ENCODE measurements at regions not wholly inside any gene's neighbourhood (a gene's known extent, or its start where the extent isn't known, plus 50 kb on each side); places are given as distances from the start of the nearest gene placed in this dataset.

DNA sequence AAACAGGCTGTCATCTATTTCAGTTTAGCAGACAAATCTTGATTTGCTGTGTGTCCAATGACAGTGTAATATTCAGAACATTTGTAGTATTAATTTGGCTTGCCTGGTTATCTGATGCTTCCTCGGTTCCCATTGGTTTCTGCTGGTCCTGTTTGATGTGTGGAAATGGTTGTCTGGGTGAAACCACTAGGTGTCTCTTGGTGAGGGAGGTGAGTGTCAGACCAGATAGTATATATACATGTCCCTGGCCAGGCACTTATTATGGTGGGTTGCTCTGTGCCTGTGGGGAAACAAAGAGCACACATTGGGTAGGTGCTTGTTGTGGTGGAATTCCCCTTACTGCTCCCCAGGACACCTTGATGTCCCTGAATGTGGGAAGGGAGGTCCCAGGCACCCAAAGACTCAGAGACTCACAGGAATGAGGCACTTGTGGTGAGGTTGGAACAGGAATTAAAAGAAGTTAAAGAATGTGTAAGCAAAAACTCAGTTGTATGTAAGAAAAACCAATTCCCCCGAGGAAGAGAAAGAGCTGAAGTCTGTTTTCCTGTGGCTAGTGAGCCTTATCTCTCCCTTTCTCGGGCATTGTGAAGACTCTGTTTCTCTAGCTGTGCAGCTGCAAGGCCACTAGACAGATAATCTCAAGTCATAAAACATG lies 1519.1 kb downstream of the BRINP3 start:
- H3K9me2 ChIP-seq (ENCODE audit: insufficient read depth, low read length), result no peaks in the 10 kb centered on the region
- intact Hi-C loops (cut with micrococcal nuclease; ENCODE audit: unreplicated experiment), result no loop called here
- ChIA-PET CTCF (ENCODE audit: unreplicated experiment) (no interaction called here), POLR2A (no interaction called here)
- no TSS peak for BruUV-seq (replicated peaks)
- H3K4me2 ChIP-seq (ENCODE audit: low read length), result no peak overlapping the region
- no peak overlapping the region for H2AFZ ChIP-seq (ENCODE audit: low read length)
- H3K9me3 ChIP-seq (ENCODE audit: low read length), result no peaks in the 10 kb centered on the region
- no peak for DNase-seq (ENCODE audit: low spot score)
- H3K4me1 ChIP-seq (ENCODE audit: insufficient read depth, low read length, poor library complexity, severe bottlenecking), result no peaks in the 10 kb centered on the region
- TF ChIP-seq EZH2phosphoT487 (IDR thresholded peaks at IDR 0.05; ENCODE audit: borderline replicate concordance, low read depth, low read length), result no peak
- no peak for TF ChIP-seq CTCF (conservative IDR thresholded peaks at IDR 0.05; ENCODE audit: low read length)
- no peaks in the 10 kb centered on the region for H3K79me2 ChIP-seq (ENCODE audit: insufficient read depth, low read depth, low read length)
- no peaks in the 10 kb centered on the region for H4K20me1 ChIP-seq (ENCODE audit: insufficient read depth, low read length)
- H3K27ac ChIP-seq (ENCODE audit: low read depth, low read length, poor library complexity, severe bottlenecking), result no peak overlapping the region
- no peaks in the 10 kb centered on the region for H3K36me3 ChIP-seq (ENCODE audit: insufficient read depth, low read length)
- no peak overlapping the region for H3K4me3 ChIP-seq (ENCODE audit: low read depth, low read length, poor library complexity, severe bottlenecking)

- no peaks in the 10 kb centered on the region for H3K9me2 ChIP-seq (ENCODE audit: insufficient read depth, low read length)
- POLR2A ChIA-PET, result no interaction called here
- no peaks in the 10 kb centered on the region for H3K9me3 ChIP-seq (ENCODE audit: low read length)
- no peak overlapping the region for H3K4me2 ChIP-seq (ENCODE audit: low read length)
- no peak overlapping the region for H3K27ac ChIP-seq (ENCODE audit: low read depth, low read length, poor library complexity, severe bottlenecking)
- no peaks in the 10 kb centered on the region for H4K20me1 ChIP-seq (ENCODE audit: insufficient read depth, low read length)
- CTCF ChIA-PET (ENCODE audit: unreplicated experiment), result no interaction called here
- no TSS peak for BruUV-seq (replicated peaks)
- H2AFZ ChIP-seq (ENCODE audit: low read length), result no peak overlapping the region
- intact Hi-C loops (cut with micrococcal nuclease; ENCODE audit: unreplicated experiment), result no loop called here
- no peak for DNase-seq (ENCODE audit: low spot score)
- no peaks in the 10 kb centered on the region for H3K79me2 ChIP-seq (ENCODE audit: insufficient read depth, low read depth, low read length)
- H3K4me1 ChIP-seq (ENCODE audit: insufficient read depth, low read length, poor library complexity, severe bottlenecking), result no peaks in the 10 kb centered on the region
- H3K4me3 ChIP-seq (ENCODE audit: low read depth, low read length, poor library complexity, severe bottlenecking), result no peak overlapping the region
- H3K36me3 ChIP-seq (ENCODE audit: insufficient read depth, low read length), result no peaks in the 10 kb centered on the region
- TF ChIP-seq CTCF (conservative IDR thresholded peaks at IDR 0.05; ENCODE audit: low read length) (no peak), EZH2phosphoT487 (IDR thresholded peaks at IDR 0.05; ENCODE audit: borderline replicate concordance, low read depth, low read length) (no peak)
These were observed 1490.8 kb downstream of the BRINP3 start for GRCh38 chr1:188986745-188987417.

GRCh38 chr1:188988589-188988988 lies 1489.1 kb downstream of the BRINP3 start:
- H3K79me2 ChIP-seq (ENCODE audit: insufficient read depth, low read depth, low read length), result no peaks in the 10 kb centered on the region
- no peak overlapping the region for H3K4me2 ChIP-seq (ENCODE audit: low read length)
- no peak overlapping the region for H3K27ac ChIP-seq (ENCODE audit: low read depth, low read length, poor library complexity, severe bottlenecking)
- no peak for TF ChIP-seq CTCF (conservative IDR thresholded peaks at IDR 0.05; ENCODE audit: low read length)
- no peak for TF ChIP-seq EZH2phosphoT487 (IDR thresholded peaks at IDR 0.05; ENCODE audit: borderline replicate concordance, low read depth, low read length)
- no peak for DNase-seq (ENCODE audit: low spot score)
- no peaks in the 10 kb centered on the region for H3K4me1 ChIP-seq (ENCODE audit: insufficient read depth, low read length, poor library complexity, severe bottlenecking)
- no peak overlapping the region for H2AFZ ChIP-seq (ENCODE audit: low read length)
- POLR2A ChIA-PET, result no interaction called here
- H3K4me3 ChIP-seq (ENCODE audit: low read depth, low read length, poor library complexity, severe bottlenecking), result no peak overlapping the region
- CTCF ChIA-PET (ENCODE audit: unreplicated experiment), result no interaction called here
- intact Hi-C loops (cut with micrococcal nuclease; ENCODE audit: unreplicated experiment), result no loop called here
- H3K36me3 ChIP-seq (ENCODE audit: insufficient read depth, low read length), result no peaks in the 10 kb centered on the region
- no peaks in the 10 kb centered on the region for H3K9me3 ChIP-seq (ENCODE audit: low read length)
- H4K20me1 ChIP-seq (ENCODE audit: insufficient read depth, low read length), result no peaks in the 10 kb centered on the region
- no TSS peak for BruUV-seq (replicated peaks)
- no peaks in the 10 kb centered on the region for H3K9me2 ChIP-seq (ENCODE audit: insufficient read depth, low read length)

Data from OCI-LY7 (cell line).